Ascending aorta (tissue), 2 donors: ENCODE measurements at regions not wholly inside any gene's neighbourhood (a gene's known extent, or its start where the extent isn't known, plus 50 kb on each side); places are given as distances from the start of the nearest gene placed in this dataset.

Experiments
- DNase-seq, 2 donors: peaks; one replicate each; pipeline ENCODE4 v3.0.0-alpha.2; 2019; ENCODE audit warnings: low spot score in 2 of 2
- H3K27ac ChIP-seq, 2 donors: fragments of 200-600 bp; sonication (generic); one replicate each; pipeline ENCODE4 v1.5.1; 2016 to 2017; ENCODE audit warnings: mild to moderate bottlenecking in 1 of 2
- H3K27me3 ChIP-seq: fragments of 200-600 bp; sonication (generic); one replicate; pipeline ENCODE4 v1.5.1; 2017
- H3K36me3 ChIP-seq, 2 donors: fragments of 200-600 bp; sonication (generic); one replicate each; pipeline ENCODE4 v1.5.1; 2016
- H3K4me1 ChIP-seq, 2 donors: fragments of 200-600 bp; sonication (generic); one replicate each; pipeline ENCODE4 v1.5.1; 2016 to 2017; ENCODE audit warnings: mild to moderate bottlenecking in 1 of 2
- H3K4me3 ChIP-seq, 2 donors: fragments of 200-600 bp; sonication (generic); one replicate each; pipeline ENCODE4 v1.5.1; 2016 to 2017; ENCODE audit warnings: mild to moderate bottlenecking in 1 of 2
- H3K9me3 ChIP-seq, 2 donors: fragments of 200-600 bp; sonication (generic); one replicate each; pipeline ENCODE4 v1.5.1; 2016
- intact Hi-C: fragments of 100-400 bp; cut with DNase I; formaldehyde crosslinking; loops from one replicate; pipeline ENCODE4 v1.15.1; 2023
- TF ChIP-seq, protein P1 (sequence below), 3 experiments: fragments of 200-600 bp in 2 of 3; fragments of 450-650 bp in 1 of 3; sonication (generic) in 2 of 3; IDR thresholded peaks; one replicate each; pipeline ENCODE4 v1.5.1; 2016 to 2019; ENCODE audit warnings: antibody characterized with exemption in 3 of 3, mild to moderate bottlenecking in 1 of 3, moderate library complexity in 1 of 3

- no peaks in the 10 kb centered on the region for H3K27me3 ChIP-seq
- intact Hi-C loops: no loop called here
- no peak for DNase-seq
- no peak overlapping the region for H3K4me3 ChIP-seq
- H3K9me3 ChIP-seq: no peaks in the 10 kb centered on the region
- TF ChIP-seq, protein P1, sequence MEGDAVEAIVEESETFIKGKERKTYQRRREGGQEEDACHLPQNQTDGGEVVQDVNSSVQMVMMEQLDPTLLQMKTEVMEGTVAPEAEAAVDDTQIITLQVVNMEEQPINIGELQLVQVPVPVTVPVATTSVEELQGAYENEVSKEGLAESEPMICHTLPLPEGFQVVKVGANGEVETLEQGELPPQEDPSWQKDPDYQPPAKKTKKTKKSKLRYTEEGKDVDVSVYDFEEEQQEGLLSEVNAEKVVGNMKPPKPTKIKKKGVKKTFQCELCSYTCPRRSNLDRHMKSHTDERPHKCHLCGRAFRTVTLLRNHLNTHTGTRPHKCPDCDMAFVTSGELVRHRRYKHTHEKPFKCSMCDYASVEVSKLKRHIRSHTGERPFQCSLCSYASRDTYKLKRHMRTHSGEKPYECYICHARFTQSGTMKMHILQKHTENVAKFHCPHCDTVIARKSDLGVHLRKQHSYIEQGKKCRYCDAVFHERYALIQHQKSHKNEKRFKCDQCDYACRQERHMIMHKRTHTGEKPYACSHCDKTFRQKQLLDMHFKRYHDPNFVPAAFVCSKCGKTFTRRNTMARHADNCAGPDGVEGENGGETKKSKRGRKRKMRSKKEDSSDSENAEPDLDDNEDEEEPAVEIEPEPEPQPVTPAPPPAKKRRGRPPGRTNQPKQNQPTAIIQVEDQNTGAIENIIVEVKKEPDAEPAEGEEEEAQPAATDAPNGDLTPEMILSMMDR (IDR thresholded peaks at IDR 0.05): no peak
- no peaks in the 10 kb centered on the region for H3K4me1 ChIP-seq
- H3K27ac ChIP-seq: no peak overlapping the region
- no peaks in the 10 kb centered on the region for H3K36me3 ChIP-seq
Observed at GRCh38 chr9:108553111-108553635, 302.6 kb downstream of the ACTL7B start.

GRCh38 chr9:108552459-108553040 is 303.2 kb downstream of the ACTL7B start:
- H3K27ac ChIP-seq: no peak overlapping the region
- H3K9me3 ChIP-seq: no peaks in the 10 kb centered on the region
- TF ChIP-seq, protein P1 (IDR thresholded peaks at IDR 0.05): no peak
- no peaks in the 10 kb centered on the region for H3K27me3 ChIP-seq
- no peak overlapping the region for H3K4me3 ChIP-seq
- no peaks in the 10 kb centered on the region for H3K4me1 ChIP-seq
- no peak for DNase-seq
- intact Hi-C loops: no loop called here
- H3K36me3 ChIP-seq: no peaks in the 10 kb centered on the region

DNA sequence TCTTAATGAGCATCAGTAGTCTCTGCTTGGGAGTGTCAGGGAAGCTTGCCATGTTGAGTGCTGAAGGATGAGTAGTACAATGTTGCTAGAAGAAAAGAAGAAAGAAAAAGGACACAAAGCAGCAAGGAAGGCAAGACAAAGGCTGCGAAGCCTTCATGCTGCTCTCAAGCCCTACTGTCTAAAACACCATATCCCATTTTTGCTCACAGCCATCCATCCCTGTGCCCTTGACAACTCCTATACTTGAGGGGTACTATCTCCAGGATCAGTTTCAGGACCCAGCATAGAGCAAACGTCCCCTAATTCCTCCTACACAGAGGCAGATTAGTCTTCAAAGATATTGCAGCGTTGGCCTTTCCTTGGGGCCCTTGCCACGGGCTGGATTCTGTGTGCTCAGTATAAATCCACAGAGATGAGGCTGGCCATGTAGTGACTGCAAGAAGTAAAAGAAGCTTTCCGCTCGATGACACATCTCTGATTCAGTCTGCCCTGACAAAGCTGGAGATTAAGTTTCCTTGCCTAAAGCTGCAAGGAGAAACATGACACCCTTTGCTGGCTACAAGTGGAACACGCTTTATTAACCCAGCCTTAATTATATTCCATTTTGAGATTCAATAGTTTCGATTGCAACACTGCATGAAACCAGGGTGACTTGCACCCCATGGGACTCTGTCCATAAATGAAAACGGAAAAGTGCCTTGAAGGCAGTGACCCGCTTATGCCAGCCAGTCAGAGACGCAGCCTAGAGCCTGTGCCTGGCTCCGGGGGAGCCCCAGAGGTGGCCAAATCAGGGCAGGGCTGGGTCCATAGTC is 304.6 kb downstream of the ACTL7B start:
- Histone ChIP-seq H3K4me3 (no peak overlapping the region), H3K27ac (no peak overlapping the region), H3K36me3 (no peaks in the 10 kb centered on the region), H3K4me1 (no peaks in the 10 kb centered on the region), H3K9me3 (no peaks in the 10 kb centered on the region), H3K27me3 (no peaks in the 10 kb centered on the region)
- intact Hi-C loops: no loop called here
- DNase-seq: no peak
- TF ChIP-seq, protein P1 (IDR thresholded peaks at IDR 0.05): no peak

GRCh38 chr9:108550106-108550505 is 305.7 kb downstream of the ACTL7B start:
- TF ChIP-seq, protein P1 (IDR thresholded peaks at IDR 0.05): no peak
- no peaks in the 10 kb centered on the region for H3K4me1 ChIP-seq
- intact Hi-C loops: no loop called here
- H3K4me3 ChIP-seq: no peak overlapping the region
- no peaks in the 10 kb centered on the region for H3K36me3 ChIP-seq
- no peaks in the 10 kb centered on the region for H3K27me3 ChIP-seq
- H3K27ac ChIP-seq: no peak overlapping the region
- no peaks in the 10 kb centered on the region for H3K9me3 ChIP-seq
- no peak for DNase-seq

DNA sequence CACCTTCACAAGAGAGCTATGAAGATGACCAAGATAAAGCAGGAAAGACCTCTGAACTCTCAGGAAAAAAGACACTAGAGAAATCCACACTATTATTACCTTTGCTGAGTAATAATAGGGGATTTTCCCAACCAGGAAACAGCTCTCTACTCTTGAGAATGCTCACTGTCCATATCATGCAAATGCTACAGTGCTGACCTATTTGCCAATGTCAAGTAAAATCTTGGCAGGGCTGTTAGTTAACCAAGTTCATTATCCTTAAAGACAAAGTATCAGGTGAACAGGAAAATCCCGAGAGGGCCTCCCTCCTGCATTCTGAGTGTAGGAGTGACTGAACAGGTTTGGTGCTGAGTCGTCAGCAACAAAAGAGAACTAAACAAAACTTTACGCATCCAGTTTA is 306.6 kb downstream of the ACTL7B start:
- intact Hi-C loops: no loop called here
- Histone ChIP-seq H3K9me3 (no peaks in the 10 kb centered on the region), H3K4me3 (no peak overlapping the region), H3K27ac (no peak overlapping the region), H3K4me1 (no peaks in the 10 kb centered on the region), H3K27me3 (no peaks in the 10 kb centered on the region), H3K36me3 (no peaks in the 10 kb centered on the region)
- TF ChIP-seq, protein P1 (IDR thresholded peaks at IDR 0.05): no peak
- no peak for DNase-seq
